Ovary (tissue), 3 donors: ENCODE measurements at regions not wholly inside any gene's neighbourhood (a gene's known extent, or its start where the extent isn't known, plus 50 kb on each side); places are given as distances from the start of the nearest gene placed in this dataset.

Source experiments
- CTCF ChIP-seq, 3 donors: fragments of 450-650 bp in 2 of 3; fragments of 200-600 bp in 1 of 3; IDR thresholded peaks; one replicate each; pipeline versions ENCODE4 v1.5.1 to v1.8.0; 2016 to 2022; ENCODE audit warnings: antibody characterized with exemption in 3 of 3, mild to moderate bottlenecking in 1 of 3
- POLR2A ChIP-seq: fragments of 450-650 bp; IDR thresholded peaks from one replicate; pipeline ENCODE4 v1.6.1; 2017; ENCODE audit warnings: antibody characterized with exemption, mild to moderate bottlenecking, moderate library complexity
- donor health status: DM: no; HTN: no; CAD: no.

GRCh38 chrX:117096528-117096927 is 633.8 kb upstream of the CT83 start:
- TF ChIP-seq POLR2A (no peak), CTCF (IDR thresholded peaks at IDR 0.05) (no peak)
